H1 (cell line): ENCODE measurements at regions not wholly inside any gene's neighbourhood (a gene's known extent, or its start where the extent isn't known, plus 50 kb on each side); places are given as distances from the start of the nearest gene placed in this dataset.

ENCODE experiments used
- CTCF ChIA-PET: fragments of 300-600 bp; sonication (Branson Sonifier 250); formaldehyde crosslinking; loops from one replicate; lab custom pipeline; 2021; ENCODE audit not compliant: partially characterized antibody; lab: Charles Lee
- POLR2A ChIA-PET: fragments of 300-600 bp; sonication (Branson Sonifier 250); formaldehyde crosslinking; loops from one replicate; lab custom pipeline; 2021; ENCODE audit warnings: inconsistent platforms; ENCODE audit not compliant: partially characterized antibody; lab: Charles Lee
- DNase-seq, 2 experiments: peaks; one replicate each; pipeline versions ENCODE4 v3.0.0 to v3.0.0-alpha.2; 2010 to 2022; ENCODE audit warnings: low spot score in 2 of 2, low read depth in 1 of 2, mixed read lengths in 1 of 2
- FAIRE-seq: peaks from 2 replicates; lab custom pipeline; 2011; peaks lifted over from hg19 to GRCh38; lab: Jason Lieb, UNC
- H2AFZ ChIP-seq: 2 replicates; pipeline ENCODE4 v1.8.1; 2012; ENCODE audit warnings: low read length, inconsistent platforms
- H2AK5ac ChIP-seq: 2 replicates; pipeline ENCODE4 v1.6.1; 2013; ENCODE audit warnings: low read depth, low read length
- H2BK120ac ChIP-seq: replicated peaks from 2 replicates; pipeline ENCODE3; 2013; ENCODE audit warnings: low read depth, low read length, inconsistent platforms
- H2BK12ac ChIP-seq: 2 replicates; pipeline ENCODE4 v1.6.1; 2013; ENCODE audit warnings: low read depth, low read length
- H2BK15ac ChIP-seq: 2 replicates; pipeline ENCODE4 v1.6.1; 2013; ENCODE audit warnings: low read length
- H2BK20ac ChIP-seq: 2 replicates; pipeline ENCODE4 v1.6.1; 2013; ENCODE audit warnings: low read length
- H2BK5ac ChIP-seq: 2 replicates; pipeline ENCODE4 v1.6.1; 2013; ENCODE audit warnings: low read depth, low read length
- H3K14ac ChIP-seq: 2 replicates; pipeline ENCODE4 v1.6.1; 2013; ENCODE audit warnings: inconsistent platforms; ENCODE audit not compliant: insufficient read length
- H3K18ac ChIP-seq: 2 replicates; pipeline ENCODE4 v1.6.1; 2013; ENCODE audit warnings: low read length; ENCODE audit errors: extremely low read depth
- H3K23ac ChIP-seq: 2 replicates; pipeline ENCODE4 v1.6.1; 2013; ENCODE audit warnings: inconsistent platforms; ENCODE audit not compliant: insufficient read length
- H3K23me2 ChIP-seq: 2 replicates; pipeline ENCODE4 v1.6.1; 2013; ENCODE audit warnings: low read depth, low read length
- H3K27ac ChIP-seq: 2 replicates; pipeline ENCODE4 v1.6.1; 2011; ENCODE audit warnings: low read depth, low read length, inconsistent platforms
- H3K27me3 ChIP-seq, 4 experiments: replicated peaks in 1 of 4; 1 replicate in 1 of 4; 2 replicates in 3 of 4; pipeline versions ENCODE4 v1.6.1 to v1.8.1; 2011 to 2013; ENCODE audit warnings: low read length in 3 of 4, mild to moderate bottlenecking in 3 of 4, inconsistent platforms in 2 of 4, mixed read lengths in 2 of 4, moderate library complexity in 1 of 4; ENCODE audit not compliant: control insufficient read depth in 3 of 4, insufficient read depth in 3 of 4; ENCODE audit errors: extremely low read depth in 1 of 4
- H3K36me3 ChIP-seq, 4 experiments: 2 replicates each; pipeline versions ENCODE4 v1.6.1 to v1.8.1; 2011 to 2013; ENCODE audit warnings: mild to moderate bottlenecking in 4 of 4, low read length in 3 of 4, moderate library complexity in 2 of 4, control low read depth in 1 of 4, inconsistent platforms in 1 of 4; ENCODE audit not compliant: insufficient read depth in 4 of 4, control insufficient read depth in 2 of 4
- H3K4ac ChIP-seq: replicated peaks from 2 replicates; pipeline ENCODE3; 2013; ENCODE audit warnings: low read length, low read depth, mixed read lengths, inconsistent platforms; ENCODE audit not compliant: insufficient read length
- H3K4me1 ChIP-seq, 4 experiments: replicated peaks in 1 of 4; 1 replicate in 1 of 4; 2 replicates in 3 of 4; pipeline versions ENCODE4 v1.6.1 to v1.8.1; 2011 to 2013; ENCODE audit warnings: low read length in 3 of 4, inconsistent platforms in 2 of 4, mixed read lengths in 1 of 4; ENCODE audit not compliant: insufficient read depth in 4 of 4, control insufficient read depth in 3 of 4
- H3K4me2 ChIP-seq, 2 experiments: 2 replicates each; pipeline versions ENCODE4 v1.6.1 to v1.8.1; 2011 to 2013; ENCODE audit warnings: low read depth in 2 of 2, low read length in 2 of 2, control low read depth in 1 of 2, inconsistent platforms in 1 of 2, mild to moderate bottlenecking in 1 of 2; ENCODE audit not compliant: insufficient read depth in 1 of 2
- H3K4me3 ChIP-seq, 4 experiments: fragments of 200-600, 300-600 bp in 1 of 4; sonication (generic), shearing (Covaris generic), sonication (Bioruptor Twin) in 1 of 4; 2 replicates each; pipeline versions ENCODE4 v1.5.1 to v1.8.1; 2011 to 2016; ENCODE audit warnings: low read length in 4 of 4, low read depth in 3 of 4, control low read depth in 2 of 4, inconsistent platforms in 2 of 4, mild to moderate bottlenecking in 2 of 4, mixed read lengths in 1 of 4, moderate library complexity in 1 of 4; ENCODE audit not compliant: insufficient read depth in 2 of 4; ENCODE audit errors: extremely low read depth in 1 of 4
- H3K56ac ChIP-seq: replicated peaks from 2 replicates; pipeline ENCODE3; 2013; ENCODE audit warnings: low read depth, mild to moderate bottlenecking, mixed read lengths, low read length, inconsistent platforms; ENCODE audit not compliant: insufficient read length
- H3K79me1 ChIP-seq: 2 replicates; pipeline ENCODE4 v1.6.1; 2013; ENCODE audit warnings: low read depth, low read length, control low read depth
- H3K79me2 ChIP-seq, 2 experiments: 2 replicates each; pipeline versions ENCODE4 v1.6.1 to v1.8.1; 2012 to 2013; ENCODE audit warnings: low read length in 2 of 2, mild to moderate bottlenecking in 2 of 2, inconsistent platforms in 1 of 2; ENCODE audit not compliant: insufficient read depth in 2 of 2, control insufficient read depth in 1 of 2
- H3K9ac ChIP-seq, 4 experiments: replicated peaks in 1 of 4; 1 replicate in 1 of 4; 2 replicates in 3 of 4; pipeline versions ENCODE4 v1.6.1 to v1.8.1; 2011 to 2013; ENCODE audit warnings: low read depth in 3 of 4, low read length in 3 of 4, control low read depth in 2 of 4, mild to moderate bottlenecking in 2 of 4, moderate library complexity in 2 of 4, inconsistent platforms in 1 of 4; ENCODE audit errors: extremely low read depth in 1 of 4
- H3K9me3 ChIP-seq, 2 experiments: 2 replicates each; pipeline versions ENCODE4 v1.6.1 to v1.8.1; 2012 to 2013; ENCODE audit warnings: mild to moderate bottlenecking in 2 of 2, moderate library complexity in 2 of 2, control low read depth in 1 of 2, inconsistent platforms in 1 of 2, low read depth in 1 of 2, low read length in 1 of 2, mixed read lengths in 1 of 2; ENCODE audit not compliant: insufficient read depth in 2 of 2
- H4K20me1 ChIP-seq, 2 experiments: replicated peaks in 1 of 2; 2 replicates each; pipeline versions ENCODE3 to v1.8.1; 2011 to 2013; ENCODE audit warnings: inconsistent platforms in 2 of 2, low read length in 2 of 2, mild to moderate bottlenecking in 1 of 2; ENCODE audit not compliant: insufficient read depth in 2 of 2, control insufficient read depth in 1 of 2
- H4K5ac ChIP-seq: 2 replicates; pipeline ENCODE4 v1.6.1; 2013; ENCODE audit warnings: low read length, low read depth, mixed read lengths, inconsistent platforms; ENCODE audit not compliant: insufficient read length
- H4K8ac ChIP-seq: 2 replicates; pipeline ENCODE4 v1.8.0; 2013; ENCODE audit warnings: mild to moderate bottlenecking, moderate library complexity, low read length, inconsistent platforms; ENCODE audit not compliant: insufficient read depth; ENCODE audit errors: extremely low read depth
- H4K91ac ChIP-seq: replicated peaks from 2 replicates; pipeline ENCODE3; 2013; ENCODE audit warnings: low read length, mixed read lengths, inconsistent platforms; ENCODE audit not compliant: insufficient read length
- BRCA1 ChIP-seq: IDR thresholded peaks from 2 replicates; pipeline ENCODE4 v1.6.1; 2012; ENCODE audit warnings: low read depth, low read length, improper control_type of control experiment
- CBX8 ChIP-seq: fragments of 300-800, 300-1000 bp; sonication (generic); IDR thresholded peaks from 2 replicates; pipeline ENCODE4 v1.7.1; 2016; ENCODE audit warnings: low read depth, low read length, borderline replicate concordance
- HDAC2 ChIP-seq, 2 experiments: fragments of 300-600 bp in 1 of 2; sonication (generic) in 1 of 2; IDR thresholded peaks; 2 replicates each; pipeline ENCODE4 v1.6.1; 2011 to 2012; ENCODE audit warnings: low read depth in 2 of 2, low read length in 2 of 2, mild to moderate bottlenecking in 2 of 2, moderate library complexity in 2 of 2, borderline replicate concordance in 1 of 2, inconsistent platforms in 1 of 2
- JUN ChIP-seq: IDR thresholded peaks from 2 replicates; pipeline ENCODE4 v1.6.1; 2011; ENCODE audit warnings: low read depth, mild to moderate bottlenecking, improper control_type of control experiment, low read length
- JUND ChIP-seq: IDR thresholded peaks from 2 replicates; pipeline ENCODE4 v1.6.1; 2011; ENCODE audit warnings: mild to moderate bottlenecking, improper control_type of control experiment, low read length
- MAFK ChIP-seq: IDR thresholded peaks from 2 replicates; pipeline ENCODE4 v1.6.1; 2012; ENCODE audit warnings: low read depth, mild to moderate bottlenecking, improper control_type of control experiment, low read length
- POLR2AphosphoS5 ChIP-seq: IDR thresholded peaks from 2 replicates; pipeline ENCODE4 v1.6.1; 2011; ENCODE audit warnings: low read depth, low read length
- SIN3A ChIP-seq, 2 experiments: IDR thresholded peaks in 1 of 2; conservative IDR thresholded peaks in 1 of 2; 2 replicates each; pipeline ENCODE4 v1.6.1; 2011 to 2012; ENCODE audit warnings: low read length in 2 of 2, improper control_type of control experiment in 1 of 2, low read depth in 1 of 2, mild to moderate bottlenecking in 1 of 2
- SP2 ChIP-seq: IDR thresholded peaks from 2 replicates; pipeline ENCODE4 v1.6.1; 2012; ENCODE audit warnings: mild to moderate bottlenecking, low read length, inconsistent platforms
- TAF1 ChIP-seq: IDR thresholded peaks from 2 replicates; pipeline ENCODE4 v1.6.1; 2011; ENCODE audit warnings: mild to moderate bottlenecking, low read depth, low read length
- YY1 ChIP-seq: IDR thresholded peaks from 2 replicates; pipeline ENCODE4 v1.6.1; 2011; ENCODE audit warnings: low read depth, mild to moderate bottlenecking, low read length
- WGBS, 2 experiments: shearing (Covaris generic) in 1 of 2; methylation state at CpG; one replicate each; pipeline versions ENCODE4 v1.1.6 to v1.1.7; 2013 to 2015; ENCODE audit warnings: low lambda C conversion rate in 2 of 2, mixed read lengths in 2 of 2, inconsistent platforms in 1 of 2, low coverage in 1 of 2, missing lambda C conversion rate in 1 of 2; ENCODE audit not compliant: insufficient replicate concordance in 2 of 2, insufficient coverage in 1 of 2, insufficient read length in 1 of 2; ENCODE audit errors: extremely low coverage in 1 of 2, missing lambda C conversion rate in 1 of 2; 5-methylcytosine and 5-hydroxymethylcytosine counted together
- TF ChIP-seq, protein P1 (sequence below): IDR thresholded peaks from 2 replicates; pipeline ENCODE4 v1.6.1; 2012; ENCODE audit warnings: inconsistent platforms

DNA sequence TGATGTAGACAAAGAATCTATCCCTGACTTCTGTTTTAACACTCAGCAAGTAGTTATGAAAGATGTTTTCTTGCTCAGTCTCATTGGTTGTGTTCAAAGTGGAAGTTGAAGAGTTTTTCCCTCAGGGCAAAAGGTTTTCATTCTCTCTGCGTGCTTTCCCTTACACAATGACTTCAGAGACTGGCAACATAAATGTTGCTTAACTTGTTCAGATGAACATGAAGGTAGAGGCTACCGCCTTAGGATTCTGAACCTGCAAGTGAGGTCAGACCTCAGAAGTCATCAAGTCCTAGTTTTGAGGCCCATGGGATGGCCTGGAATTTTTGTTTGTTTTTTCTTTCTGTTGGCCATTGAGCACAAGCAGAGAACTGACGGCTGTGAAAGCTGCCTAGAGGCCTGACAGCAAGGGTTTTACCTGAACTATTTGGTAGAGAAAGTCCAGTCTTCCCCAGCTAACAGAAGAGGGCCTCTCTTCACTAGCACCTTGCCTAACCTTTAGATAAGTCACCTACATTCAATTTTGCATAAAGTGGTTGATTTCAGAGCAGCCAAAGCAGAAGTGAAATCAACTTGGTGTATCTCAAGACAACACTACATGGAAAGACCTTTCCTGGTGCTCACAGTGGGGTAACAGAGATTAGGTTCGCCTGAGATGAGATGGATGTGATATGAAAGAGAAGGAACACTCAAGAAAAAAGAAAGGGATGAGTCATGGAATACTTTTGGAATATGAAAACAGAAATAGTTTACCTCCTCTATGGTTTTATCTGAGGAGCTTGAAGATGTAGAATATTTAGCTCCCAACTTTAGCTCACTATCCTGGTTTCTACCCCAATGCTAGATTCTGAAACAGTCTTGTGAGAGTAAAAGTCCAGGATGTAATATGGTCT is 53.6 kb upstream of the AP4E1 start:
- H3K4me2 ChIP-seq, result no peak overlapping the region
- FAIRE-seq, result no peak
- CTCF ChIA-PET, result interaction anchor here (1.1 to 1.8 kb wide), 3 partner anchors 8 to 21 kb away, joined by 3 to 6 read pairs (median 4); no protein-coding TSS in a partner anchor
- no peak for TF ChIP-seq BRCA1
- no peak for TF ChIP-seq SIN3A (conservative IDR thresholded peaks at IDR 0.05 in 1 of 2, IDR thresholded peaks at IDR 0.05 in 1 of 2; ENCODE audit: low read depth in 1 of 2, low read length in 2 of 2)
- no peak for TF ChIP-seq YY1
- no peak for TF ChIP-seq CBX8
- TF ChIP-seq JUND, result no peak
- no peak for TF ChIP-seq MAFK
- TF ChIP-seq TAF1, result no peak
- no peak for TF ChIP-seq HDAC2 (IDR thresholded peaks at IDR 0.05; ENCODE audit: borderline replicate concordance in 1 of 2, low read depth in 2 of 2, low read length in 2 of 2)
- TF ChIP-seq JUN, result no peak
- TF ChIP-seq POLR2AphosphoS5, result no peak
- TF ChIP-seq, protein P1, sequence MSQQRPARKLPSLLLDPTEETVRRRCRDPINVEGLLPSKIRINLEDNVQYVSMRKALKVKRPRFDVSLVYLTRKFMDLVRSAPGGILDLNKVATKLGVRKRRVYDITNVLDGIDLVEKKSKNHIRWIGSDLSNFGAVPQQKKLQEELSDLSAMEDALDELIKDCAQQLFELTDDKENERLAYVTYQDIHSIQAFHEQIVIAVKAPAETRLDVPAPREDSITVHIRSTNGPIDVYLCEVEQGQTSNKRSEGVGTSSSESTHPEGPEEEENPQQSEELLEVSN, result no peak
- TF ChIP-seq SP2, result no peak

More for the DNA sequence above, 53.6 kb upstream of the AP4E1 start:
- H3K23me2 ChIP-seq, result no peaks in the 10 kb centered on the region
- no peak overlapping the region for H2BK120ac ChIP-seq
- no peaks in the 10 kb centered on the region for H3K9me3 ChIP-seq
- H3K23ac ChIP-seq, result no peak overlapping the region
- H3K4ac ChIP-seq, result no peak overlapping the region
- 0 out of 2 replicates have a peak overlapping the region, but pooled peaks have one; percentile 23 for H2AFZ ChIP-seq
- no peak for DNase-seq
- H3K18ac ChIP-seq, result no peak overlapping the region
- no peak overlapping the region for H4K8ac ChIP-seq
- no peak overlapping the region for H4K91ac ChIP-seq
- no peak overlapping the region for H2BK15ac ChIP-seq
- no peaks in the 10 kb centered on the region for H3K36me3 ChIP-seq
- H2AK5ac ChIP-seq, result no peak overlapping the region
- WGBS, 2 experiments, result 84% methylated on average over 4 of the region's 4 CpGs; no CpG with 5 or more reads in 1 of the 2 experiments
- H3K14ac ChIP-seq, result no peak overlapping the region
- no peaks in the 10 kb centered on the region for H3K79me2 ChIP-seq
- no peaks in the 10 kb centered on the region for H3K79me1 ChIP-seq
- H2BK12ac ChIP-seq, result no peak overlapping the region
- H3K9ac ChIP-seq, result no peak overlapping the region
- H2BK5ac ChIP-seq, result no peak overlapping the region
- H4K5ac ChIP-seq, result no peak overlapping the region
- no peak overlapping the region for H3K27ac ChIP-seq
- POLR2A ChIA-PET, result no interaction called here
- no peak overlapping the region for H3K56ac ChIP-seq
- no peaks in the 10 kb centered on the region for H4K20me1 ChIP-seq
- H2BK20ac ChIP-seq, result no peak overlapping the region
- H3K4me1 ChIP-seq, result no peaks in the 10 kb centered on the region
- no peak overlapping the region for H3K4me3 ChIP-seq
- H3K27me3 ChIP-seq, result no peaks in the 10 kb centered on the region
